HG02759 (cell line): ENCODE measurements at regions not wholly inside any gene's neighbourhood (a gene's known extent, or its start where the extent isn't known, plus 50 kb on each side); places are given as distances from the start of the nearest gene placed in this dataset.
"Not testable (repeated sequence)": the region's sequence is repeated elsewhere in the genome, so short reads cannot be mapped to it uniquely, and the experiment has no call there.

Source experiments
- ATAC-seq: cut with Tn5 transposase; IDR thresholded peaks from one replicate; pipeline ENCODE4 v1.9.1; 2021; ENCODE audit warnings: mild to moderate bottlenecking, moderate library complexity; ENCODE audit not compliant: unreplicated experiment

DNA sequence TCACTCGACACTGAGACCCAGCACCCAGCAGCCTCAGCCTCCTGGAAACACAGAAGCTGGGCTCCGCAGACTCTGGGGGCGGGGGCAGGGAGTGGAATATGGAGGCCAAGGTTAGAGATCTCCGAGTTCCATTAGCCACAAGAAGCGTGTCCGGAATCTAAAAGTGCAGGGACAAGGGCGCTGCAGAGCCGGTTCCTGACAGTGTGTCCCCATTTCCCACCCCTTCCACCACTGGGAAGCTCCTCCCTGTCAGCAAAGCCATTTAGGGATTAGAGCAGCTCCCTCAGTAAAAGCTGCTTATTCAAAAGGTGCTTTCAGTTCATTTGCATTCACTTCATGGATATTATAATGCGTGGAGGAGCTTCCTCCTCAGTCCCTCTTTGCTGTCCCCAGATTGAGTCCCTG, 74.1 kb upstream of the HSPA9 start:
- no peak for ATAC-seq

GRCh38 chr5:138648841-138649240, 73.6 kb upstream of the HSPA9 start:
- no peak for ATAC-seq

DNA sequence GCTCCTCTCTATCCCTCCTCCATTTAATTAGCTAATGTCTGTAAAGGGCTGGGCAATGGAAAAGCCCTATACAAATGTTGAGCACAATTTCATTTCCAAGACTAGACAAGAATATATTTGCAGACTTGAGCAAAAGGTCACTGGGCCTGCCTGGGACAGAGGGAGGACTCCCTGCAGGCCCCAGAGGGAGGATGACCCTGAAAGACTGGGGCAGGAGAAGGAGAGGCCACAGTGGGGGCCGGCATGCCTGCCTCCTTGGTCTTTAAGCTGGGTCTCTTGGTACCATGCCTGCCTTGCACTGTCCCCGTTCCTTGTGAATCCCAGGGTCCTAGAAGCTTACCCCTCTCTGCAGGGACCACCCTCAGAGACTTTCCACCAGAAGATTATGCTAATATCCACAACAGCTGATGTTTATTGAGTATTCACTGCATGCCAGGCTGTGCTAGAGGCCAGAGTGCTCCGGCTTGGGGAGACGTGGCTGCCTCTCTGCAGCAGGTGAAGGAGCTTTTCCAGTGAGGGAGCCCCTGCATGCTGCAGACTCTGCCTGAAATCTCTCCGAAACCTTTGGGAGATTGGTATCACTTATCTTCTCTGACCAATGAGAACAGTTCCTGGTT, 72.7 kb upstream of the HSPA9 start:
- no peak for ATAC-seq

- no peak for ATAC-seq
These were observed 72.1 kb upstream of the HSPA9 start for GRCh38 chr5:138647261-138647788.

DNA sequence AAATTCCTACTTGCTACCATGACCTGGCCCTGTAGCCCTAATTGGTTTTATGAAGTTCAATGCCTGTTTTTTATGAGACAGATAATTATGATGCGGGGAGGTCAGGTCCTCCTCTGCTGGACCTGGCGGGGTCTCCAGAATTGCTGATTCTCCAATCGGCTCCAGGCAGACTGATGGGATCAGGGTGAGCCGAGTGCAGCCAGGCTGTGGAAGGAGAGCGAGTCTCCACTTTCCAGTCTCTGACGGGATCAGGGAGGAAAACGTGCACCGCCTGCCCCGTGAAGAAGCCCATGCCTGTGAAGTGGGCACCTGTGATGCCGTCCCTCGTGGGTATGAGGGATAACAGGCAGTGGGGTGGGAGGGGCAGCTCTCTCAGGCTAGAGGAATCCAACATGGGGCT, 71.5 kb upstream of the HSPA9 start:
- ATAC-seq: no peak

GRCh38 chr5:138645778-138646575, 70.8 kb upstream of the HSPA9 start:
- no peak for ATAC-seq

DNA sequence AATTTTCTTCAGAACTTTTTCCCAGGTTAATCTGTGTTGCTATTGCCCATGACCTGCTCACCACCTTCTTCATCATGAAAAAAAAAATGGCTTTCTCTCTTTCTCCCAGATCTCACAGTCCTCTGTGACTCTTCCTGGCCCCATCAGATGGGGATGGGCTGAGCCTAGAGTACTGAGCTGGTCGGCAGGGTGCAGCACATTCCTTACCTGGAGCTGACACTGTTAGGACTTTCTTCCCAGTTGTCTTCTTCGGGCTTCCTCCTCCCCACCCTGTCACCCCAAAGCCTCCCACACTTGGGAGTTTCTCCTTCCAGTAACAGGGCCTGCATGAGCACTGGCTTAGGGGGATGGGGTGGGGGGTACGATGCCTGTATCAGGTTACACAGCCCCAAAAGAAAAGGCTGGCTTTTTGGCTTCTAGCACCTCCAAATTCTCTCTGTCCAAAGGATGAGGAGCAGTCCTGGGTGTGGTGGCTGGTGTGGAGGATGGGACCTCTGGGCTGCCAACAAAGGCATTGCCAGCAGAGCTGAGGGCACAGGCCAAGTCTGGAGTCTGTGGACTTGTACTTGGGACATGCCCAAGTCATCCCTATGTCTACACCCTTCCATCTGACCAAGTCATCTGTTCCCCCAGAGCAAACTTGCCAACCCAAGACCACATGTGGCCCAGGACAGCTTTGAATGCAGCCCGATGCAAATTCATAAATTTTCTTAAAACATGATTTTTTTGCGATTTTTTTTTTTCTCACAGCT, 68.0 kb upstream of the HSPA9 start:
- ATAC-seq: no peak

DNA sequence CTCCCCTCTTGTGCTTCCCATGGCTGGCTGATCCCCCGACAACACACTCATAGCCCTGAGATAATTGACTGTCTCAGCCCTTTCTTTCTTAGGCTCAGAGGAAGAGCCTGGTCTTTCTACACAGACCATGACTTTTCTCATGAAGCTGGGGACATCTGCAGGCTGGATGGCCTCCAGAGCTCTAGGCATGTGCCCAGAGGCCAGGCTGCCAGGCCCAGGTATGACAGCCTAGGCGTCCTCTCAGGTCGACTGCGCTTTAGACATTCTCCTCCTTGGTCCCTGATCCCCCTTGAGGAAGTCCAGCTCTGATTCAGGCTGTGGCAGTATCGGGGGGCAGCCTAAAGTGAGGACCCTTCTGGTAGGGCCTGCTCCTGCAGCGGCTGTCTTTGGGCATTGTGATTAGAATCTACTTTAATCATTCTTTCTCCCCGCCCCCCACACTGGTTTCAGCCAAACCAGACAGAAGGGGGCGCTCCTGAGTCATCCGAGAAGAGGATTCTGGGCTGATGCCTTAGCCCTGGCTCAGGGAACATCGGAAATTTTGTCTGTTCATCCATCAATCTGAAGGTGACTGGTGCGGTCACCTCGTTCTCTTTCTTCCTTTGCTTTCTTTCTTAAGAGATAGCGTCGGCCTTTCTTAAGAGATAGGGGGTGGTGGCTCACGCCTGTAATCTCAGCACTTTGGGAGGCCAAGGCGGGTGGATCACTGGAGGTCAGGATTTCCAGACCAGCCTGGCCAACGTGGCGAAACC, 66.5 kb upstream of the HSPA9 start:
- peak; percentile 44 for ATAC-seq

DNA sequence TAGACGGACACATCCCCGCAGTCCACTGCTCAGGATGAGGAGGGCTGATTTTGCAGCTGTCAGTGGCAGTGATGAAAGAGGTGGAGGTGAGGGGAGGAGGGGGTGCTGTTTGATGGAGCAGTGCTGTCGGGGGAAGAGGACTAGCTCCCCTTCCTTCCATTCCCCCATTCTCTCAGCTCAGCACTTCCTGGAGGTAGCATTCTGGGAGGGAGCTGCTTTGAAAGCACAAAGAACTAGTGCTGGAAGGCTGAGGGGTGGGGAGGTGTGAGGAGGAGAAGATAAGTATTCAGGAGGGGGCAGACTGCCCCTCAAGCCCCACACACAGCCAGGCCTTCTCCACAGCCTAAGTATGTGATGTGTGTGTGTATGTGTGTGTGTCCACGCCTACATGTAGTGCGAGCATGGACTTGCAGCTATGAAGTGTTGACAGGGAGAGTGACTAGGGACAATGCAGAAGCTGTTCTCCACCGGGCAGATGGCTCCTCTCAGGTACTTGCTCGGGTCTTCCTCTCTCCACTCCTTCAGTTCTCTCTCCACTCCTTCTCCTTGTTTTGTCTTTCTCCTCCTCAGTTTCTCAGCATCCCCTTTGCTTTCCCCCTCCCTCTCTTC, 65.5 kb upstream of the HSPA9 start:
- ATAC-seq: no peak

- ATAC-seq: no peak
These were observed 64.9 kb upstream of the HSPA9 start for GRCh38 chr5:138640138-138640537.

DNA sequence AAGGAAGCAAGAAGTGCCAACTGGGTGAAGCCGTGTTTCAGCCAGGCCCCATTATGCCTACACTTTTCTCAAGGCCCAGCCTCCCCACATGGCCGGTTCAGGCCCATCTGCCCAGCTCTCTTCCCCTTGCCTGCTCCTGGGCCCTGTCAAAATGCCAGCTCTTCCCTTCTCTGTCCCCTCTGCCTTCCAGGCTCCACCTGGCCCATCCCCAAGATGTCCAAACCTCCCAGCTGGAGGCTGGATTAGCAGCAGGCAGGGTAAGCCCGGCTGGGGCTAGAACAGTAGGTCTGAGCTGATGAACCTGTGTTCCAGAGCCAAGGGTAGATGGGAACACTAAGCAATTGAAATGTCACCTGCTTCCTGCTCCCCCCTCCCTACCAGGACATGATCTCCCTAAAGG, 64.1 kb upstream of the HSPA9 start:
- no peak for ATAC-seq

GRCh38 chr5:138637256-138637655, 62.1 kb upstream of the HSPA9 start:
- no peak for ATAC-seq

DNA sequence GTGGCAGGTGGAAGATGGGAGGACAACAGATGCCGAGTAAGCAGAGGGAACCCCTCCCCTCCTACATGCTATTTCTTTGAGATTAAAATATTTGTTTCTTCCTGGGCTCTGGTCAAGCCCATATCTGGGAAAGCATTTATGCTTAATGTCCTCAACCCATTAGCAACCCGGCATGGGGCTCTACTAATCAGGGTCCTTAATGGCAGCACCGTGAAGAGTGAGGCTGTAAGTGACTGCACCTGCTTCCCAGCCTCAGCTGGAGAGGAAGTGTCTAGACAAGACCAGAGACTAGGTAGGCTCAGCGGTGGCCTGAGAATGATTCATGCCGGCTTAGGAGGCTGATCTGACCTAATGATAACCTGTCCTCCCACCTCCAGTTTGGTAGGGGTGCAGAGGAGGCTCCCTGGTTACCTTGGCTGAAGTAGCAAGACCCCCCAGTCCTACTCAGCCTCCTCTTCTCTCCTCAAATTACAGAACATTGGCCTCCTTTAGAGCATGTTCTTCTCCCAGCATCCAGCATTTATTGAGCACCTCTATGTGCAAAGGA, 61.3 kb upstream of the HSPA9 start:
- ATAC-seq: no peak

DNA sequence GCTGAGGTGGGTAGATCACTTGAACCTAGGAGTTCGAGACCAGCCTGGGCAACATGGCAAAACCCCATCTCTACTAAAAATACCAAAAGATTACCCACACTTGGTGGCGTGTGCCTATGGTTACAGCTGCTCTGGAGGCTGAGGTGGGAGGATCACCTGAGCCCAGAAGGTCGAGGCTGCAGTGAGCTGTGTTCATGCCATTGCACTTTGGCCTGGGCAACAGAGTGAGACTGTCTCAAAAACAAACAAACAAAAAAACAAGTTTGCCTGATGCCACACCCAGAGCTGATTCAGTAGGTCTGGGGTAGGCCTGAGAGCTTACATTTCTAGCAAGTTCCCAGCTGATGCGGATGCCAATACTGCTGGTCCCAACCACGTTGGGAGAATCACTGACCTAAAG, 60.5 kb upstream of the HSPA9 start:
- ATAC-seq: no peak

- ATAC-seq: no peak
These were observed 60.1 kb upstream of the HSPA9 start for GRCh38 chr5:138635265-138635664.

DNA sequence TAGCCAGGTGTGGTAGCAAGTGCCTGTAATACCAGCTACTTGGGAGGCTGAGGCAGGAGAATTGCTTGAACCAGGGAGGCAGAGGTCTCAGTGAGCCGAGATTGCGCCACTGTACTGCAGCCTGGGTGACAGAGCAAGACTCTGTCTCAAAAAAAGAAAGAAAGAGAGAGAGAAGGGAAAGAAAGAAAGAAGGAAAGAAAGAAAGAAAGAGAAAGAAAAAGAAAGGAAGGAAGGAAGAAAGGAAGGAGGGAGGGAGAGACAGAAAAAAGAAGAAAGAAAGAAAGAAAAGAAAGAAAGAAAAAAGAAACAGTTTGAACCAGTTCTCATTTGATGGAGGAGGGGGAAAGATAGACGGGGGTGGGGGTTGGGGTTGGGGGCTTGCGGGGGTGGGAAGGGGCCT, 59.6 kb upstream of the HSPA9 start:
- ATAC-seq: not testable (repeated sequence)

DNA sequence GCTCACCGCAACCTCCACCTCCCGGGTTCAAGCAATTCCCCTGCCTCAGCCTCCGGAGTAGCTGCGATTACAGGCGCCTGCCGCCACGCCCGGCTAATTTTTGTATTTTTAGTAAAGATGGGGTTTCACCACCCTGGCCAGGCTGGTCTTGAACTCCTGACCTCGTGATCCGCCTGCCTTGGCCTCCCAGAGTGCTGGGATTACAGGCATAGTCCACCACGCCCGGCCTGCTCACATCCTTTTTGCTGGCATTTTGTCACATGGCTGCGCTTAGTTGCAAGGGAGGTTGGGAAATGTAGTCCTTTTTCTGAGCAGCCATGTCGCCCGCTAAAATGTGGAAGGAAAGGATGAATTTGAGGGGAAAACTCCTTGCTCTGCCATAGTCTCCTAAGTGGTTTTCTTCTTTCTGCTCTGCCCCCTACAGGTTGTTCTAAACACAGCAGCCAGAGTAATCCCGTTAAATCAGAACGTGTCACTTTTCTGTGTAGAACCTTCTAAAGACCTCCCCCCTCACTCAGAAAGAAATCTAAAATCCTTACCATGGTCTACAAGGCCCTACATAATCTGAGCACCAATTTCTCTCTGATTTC, 57.8 kb upstream of the HSPA9 start:
- no peak for ATAC-seq

- ATAC-seq: no peak
These were observed 56.1 kb upstream of the HSPA9 start for GRCh38 chr5:138631096-138631928.

- ATAC-seq: no peak
These were observed 54.2 kb upstream of the HSPA9 start for GRCh38 chr5:138629392-138629791.
